CD8-positive, alpha-beta memory T cell (primary cell): ENCODE measurements at regions not wholly inside any gene's neighbourhood (a gene's known extent, or its start where the extent isn't known, plus 50 kb on each side); places are given as distances from the start of the nearest gene placed in this dataset.
A peak's percentile ranks its signal among the peaks of the same experiment; 100 is the strongest.

Experiments
- CTCF ChIA-PET: fragments of 350-600 bp; sonication (Branson Sonifier 250); formaldehyde crosslinking; loops from one replicate; lab custom pipeline; 2021; ENCODE audit warnings: antibody characterized with exemption; lab: Charles Lee
- POLR2A ChIA-PET: fragments of 350-600 bp; sonication (Branson Sonifier 250); formaldehyde crosslinking; loops from one replicate; lab custom pipeline; 2021; ENCODE audit warnings: antibody characterized with exemption; lab: Charles Lee
- DNase-seq, 5 donors: peaks; one replicate each; pipeline versions ENCODE4 v3.0.0 to v3.0.0-alpha.2; 2020 to 2022; ENCODE audit warnings: mixed read lengths in 1 of 5
- H3K27ac ChIP-seq: one replicate; pipeline ENCODE4 v1.7.0; 2013; ENCODE audit warnings: low read depth, mild to moderate bottlenecking, low read length, moderate library complexity
- H3K27me3 ChIP-seq: 2 replicates; pipeline ENCODE4 v1.7.0; 2013; ENCODE audit warnings: low read length, mild to moderate bottlenecking; ENCODE audit not compliant: insufficient read depth, poor library complexity, severe bottlenecking
- H3K36me3 ChIP-seq: 2 replicates; pipeline ENCODE4 v1.7.0; 2013; ENCODE audit warnings: mild to moderate bottlenecking, low read length, moderate library complexity; ENCODE audit not compliant: insufficient read depth
- H3K4me1 ChIP-seq: 2 replicates; pipeline ENCODE4 v1.7.0; 2013; ENCODE audit warnings: mild to moderate bottlenecking, low read length, moderate library complexity; ENCODE audit not compliant: insufficient read depth
- H3K4me3 ChIP-seq: 2 replicates; pipeline ENCODE4 v1.7.0; 2013; ENCODE audit warnings: mild to moderate bottlenecking, low read length
- H3K9me3 ChIP-seq: 2 replicates; pipeline ENCODE4 v1.7.0; 2013; ENCODE audit warnings: mild to moderate bottlenecking, low read length
- H3K27ac Mint-ChIP-seq, 8 donors: one replicate each; pipeline ENCODE4 v1.8.0; 2020 to 2021; ENCODE audit warnings: mixed read lengths in 8 of 8, mild to moderate bottlenecking in 6 of 8, inconsistent platforms in 3 of 8, moderate library complexity in 3 of 8
- H3K27me3 Mint-ChIP-seq, 2 donors: one replicate each; pipeline ENCODE4 v1.8.0; 2020 to 2021; ENCODE audit warnings: mixed read lengths in 2 of 2, mild to moderate bottlenecking in 1 of 2, moderate library complexity in 1 of 2
- H3K36me3 Mint-ChIP-seq, 3 donors: one replicate each; pipeline ENCODE4 v1.8.0; 2020 to 2021; ENCODE audit warnings: mixed read lengths in 3 of 3, inconsistent platforms in 1 of 3, mild to moderate bottlenecking in 1 of 3
- H3K4me1 Mint-ChIP-seq, 3 donors: one replicate each; pipeline ENCODE4 v1.8.0; 2020 to 2021; ENCODE audit warnings: mixed read lengths in 3 of 3, inconsistent platforms in 1 of 3, mild to moderate bottlenecking in 1 of 3
- H3K4me3 Mint-ChIP-seq, 7 donors: one replicate each; pipeline ENCODE4 v1.8.0; 2020 to 2021; ENCODE audit warnings: mixed read lengths in 7 of 7, mild to moderate bottlenecking in 6 of 7, moderate library complexity in 4 of 7, inconsistent platforms in 2 of 7
- H3K9me3 Mint-ChIP-seq, 5 donors: one replicate each; pipeline ENCODE4 v1.8.0; 2020 to 2022; ENCODE audit warnings: mixed read lengths in 5 of 5, mild to moderate bottlenecking in 3 of 5, moderate library complexity in 2 of 5, inconsistent platforms in 1 of 5

DNA sequence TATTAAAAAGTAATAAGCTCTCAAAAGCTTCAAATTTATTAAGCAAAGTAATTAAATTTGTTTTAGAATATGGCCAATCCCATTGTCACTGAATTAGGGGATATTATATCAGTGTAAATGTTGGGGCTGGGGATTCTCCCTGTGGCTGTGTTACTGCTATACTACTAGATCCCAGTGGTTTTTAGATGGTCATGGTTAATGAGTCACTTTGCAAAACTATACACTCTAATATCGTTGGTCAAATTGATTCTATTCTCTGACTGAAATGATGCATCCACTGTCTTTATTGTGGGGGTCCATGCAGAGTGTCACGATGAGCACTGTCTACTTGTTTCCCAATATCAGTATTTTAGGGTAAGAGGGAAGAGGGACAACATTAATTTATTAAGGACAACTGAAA lies 336.9 kb upstream of the PREP start:
- H3K4me1 ChIP-seq, result no peaks in the 10 kb centered on the region
- Mint-ChIP-seq H3K27me3 (peaks cover 0 to 2% of the 10 kb centered on the region in 2 donors), H3K36me3 (no peaks in the 10 kb centered on the region), H3K9me3 (no peaks in the 10 kb centered on the region), H3K27ac (no peak overlapping the region), H3K4me3 (no peak overlapping the region), H3K4me1 (peaks cover 10 to 30% (median 18%) of the 10 kb centered on the region in 3 donors)
- no peak overlapping the region for H3K27ac ChIP-seq
- CTCF ChIA-PET, result no interaction called here
- H3K36me3 ChIP-seq, result no peaks in the 10 kb centered on the region
- H3K9me3 ChIP-seq, result no peaks in the 10 kb centered on the region
- no peaks in the 10 kb centered on the region for H3K27me3 ChIP-seq
- POLR2A ChIA-PET, result no interaction called here
- no peak for DNase-seq
- no peak overlapping the region for H3K4me3 ChIP-seq

DNA sequence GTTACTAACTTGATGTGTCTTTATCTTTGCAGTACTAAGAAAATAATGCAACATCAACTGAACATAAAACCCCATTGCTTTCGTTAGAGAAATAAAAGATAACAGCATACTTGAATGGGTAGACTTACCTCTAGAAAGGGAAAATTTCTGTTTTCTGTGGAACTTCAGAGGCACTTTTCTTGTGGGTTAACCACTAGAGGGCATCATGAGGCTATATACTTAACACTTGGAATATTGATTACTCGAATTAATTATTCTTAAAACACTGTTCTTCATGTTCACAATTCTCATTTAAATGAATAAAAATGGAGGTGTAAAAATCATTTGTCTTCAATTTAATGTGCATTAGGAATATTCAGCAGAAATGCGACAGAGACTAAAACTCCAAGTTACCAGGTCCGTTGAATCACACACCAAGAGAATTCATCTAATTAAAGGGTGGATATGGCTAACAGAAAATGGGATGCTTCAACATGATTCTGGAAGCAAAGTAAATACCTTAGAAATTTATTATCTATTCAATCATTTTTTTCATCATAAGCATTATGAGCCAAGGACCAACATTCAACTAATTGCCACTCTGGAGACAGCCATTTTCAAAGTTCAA lies 330.8 kb upstream of the PREP start:
- H3K9me3 ChIP-seq, result no peaks in the 10 kb centered on the region
- no peaks in the 10 kb centered on the region for H3K36me3 ChIP-seq
- CTCF ChIA-PET, result interaction anchor here (0.6 kb wide), 1 partner anchor 716 kb away, joined by 3 read pairs; no protein-coding TSS in a partner anchor
- no peaks in the 10 kb centered on the region for H3K4me1 ChIP-seq
- DNase-seq, result peak in 2 of 5 donors; percentile 11 to 15
- H3K9me3 Mint-ChIP-seq, result no peaks in the 10 kb centered on the region
- POLR2A ChIA-PET, result no interaction called here
- no peaks in the 10 kb centered on the region for H3K36me3 Mint-ChIP-seq
- H3K4me3 Mint-ChIP-seq, result no peak overlapping the region
- H3K27me3 Mint-ChIP-seq, result no peaks in the 10 kb centered on the region
- H3K27ac Mint-ChIP-seq, result no peak overlapping the region
- peaks cover 10 to 26% (median 22%) of the 10 kb centered on the region in 3 donors for H3K4me1 Mint-ChIP-seq
- H3K27ac ChIP-seq, result no peak overlapping the region
- no peaks in the 10 kb centered on the region for H3K27me3 ChIP-seq
- H3K4me3 ChIP-seq, result no peak overlapping the region

DNA sequence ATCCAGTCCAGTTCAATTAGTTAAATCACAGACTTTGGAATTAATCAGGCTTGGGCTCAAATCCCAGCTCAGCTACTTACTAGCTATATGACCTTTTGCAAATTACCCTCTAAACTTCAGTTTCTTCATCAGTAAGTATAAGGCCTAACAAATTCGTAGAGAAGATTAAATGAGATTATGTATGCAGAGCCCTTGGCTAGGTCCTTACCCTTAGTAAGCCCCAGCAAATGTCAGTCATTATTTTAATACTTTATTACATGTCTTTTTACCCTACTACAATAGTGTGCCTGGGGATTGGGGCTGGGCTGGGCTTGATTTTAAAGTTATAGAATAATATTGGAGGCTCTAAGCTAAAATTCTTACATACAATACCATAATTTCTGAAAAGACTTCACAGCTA lies 326.1 kb upstream of the PREP start:
- H3K27me3 ChIP-seq, result no peaks in the 10 kb centered on the region
- ChIA-PET CTCF (interaction anchor here (0.6 kb wide), 1 partner anchor 298 kb away, joined by 3 read pairs; no protein-coding TSS in a partner anchor), POLR2A (no interaction called here)
- no peaks in the 10 kb centered on the region for H3K9me3 ChIP-seq
- no peak overlapping the region for H3K4me3 ChIP-seq
- Mint-ChIP-seq H3K4me1 (peaks cover 0 to 5% (median 3%) of the 10 kb centered on the region in 3 donors), H3K27ac (no peak overlapping the region), H3K27me3 (no peaks in the 10 kb centered on the region), H3K9me3 (peaks cover 0 to 4% (median 0%) of the 10 kb centered on the region in 5 donors), H3K36me3 (no peaks in the 10 kb centered on the region), H3K4me3 (no peak overlapping the region)
- no peak overlapping the region for H3K27ac ChIP-seq
- DNase-seq, result no peak
- H3K36me3 ChIP-seq, result no peaks in the 10 kb centered on the region
- H3K4me1 ChIP-seq, result no peaks in the 10 kb centered on the region

DNA sequence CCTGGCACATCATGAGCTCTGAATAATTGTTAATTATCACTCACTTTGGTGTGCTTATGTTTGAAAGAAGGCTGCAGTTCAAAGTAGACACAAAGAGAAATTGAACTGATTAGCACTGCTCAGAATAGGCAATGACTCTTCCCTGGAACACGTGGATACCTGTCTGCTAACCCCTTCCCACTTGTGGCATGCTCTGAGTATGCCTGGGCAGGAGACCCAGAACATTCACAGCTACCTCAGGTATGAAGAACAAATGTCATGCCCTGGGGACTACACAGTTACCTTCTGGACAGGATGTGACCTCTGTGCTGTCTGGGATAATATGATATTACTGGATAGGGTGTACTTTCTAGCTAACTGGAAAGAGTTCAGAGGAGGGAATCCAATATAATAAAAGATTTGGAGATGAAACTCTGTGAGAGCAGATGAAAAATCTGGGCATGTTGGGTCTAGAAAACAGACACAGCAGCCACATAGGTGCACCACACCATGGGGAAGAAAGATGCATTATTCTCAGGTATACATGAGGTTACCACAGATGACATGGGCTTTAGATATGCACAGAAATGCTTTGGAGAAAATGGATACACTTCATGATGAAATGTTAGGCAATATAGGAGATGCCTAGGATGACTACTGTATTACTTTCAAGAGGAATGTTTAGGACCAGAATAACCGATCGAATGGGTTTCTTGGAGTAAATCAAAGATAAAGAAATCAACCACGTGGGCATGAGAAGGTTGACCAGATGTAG lies 324.2 kb upstream of the PREP start:
- Mint-ChIP-seq H3K27me3 (no peaks in the 10 kb centered on the region), H3K36me3 (no peaks in the 10 kb centered on the region), H3K27ac (peak overlapping the region in 1 of 8 donors; percentile 63), H3K4me3 (no peak overlapping the region), H3K9me3 (peaks cover 0 to 4% (median 0%) of the 10 kb centered on the region in 5 donors), H3K4me1 (no peaks in the 10 kb centered on the region)
- H3K27me3 ChIP-seq, result no peaks in the 10 kb centered on the region
- no peak overlapping the region for H3K4me3 ChIP-seq
- H3K27ac ChIP-seq, result no peak overlapping the region
- H3K9me3 ChIP-seq, result no peaks in the 10 kb centered on the region
- H3K4me1 ChIP-seq, result no peaks in the 10 kb centered on the region
- POLR2A ChIA-PET, result no interaction called here
- no peak for DNase-seq
- CTCF ChIA-PET, result no interaction called here
- H3K36me3 ChIP-seq, result no peaks in the 10 kb centered on the region

DNA sequence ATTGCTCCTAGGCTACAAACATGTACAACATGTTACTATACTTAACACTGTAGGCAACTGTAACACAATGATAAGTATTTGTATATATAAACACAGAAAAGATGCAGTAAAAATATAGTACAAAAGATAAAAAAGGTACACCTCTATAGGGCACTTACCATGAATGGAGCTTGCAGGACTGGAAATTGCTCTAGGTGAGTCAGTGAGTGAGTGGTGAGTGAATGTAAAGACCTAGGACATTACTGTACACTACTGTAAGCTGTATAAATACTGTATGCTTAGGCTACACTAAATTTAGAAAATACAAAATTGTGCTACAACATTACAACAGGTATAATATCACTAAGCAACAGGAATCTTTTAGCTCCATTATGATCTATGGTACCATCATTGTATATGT lies 312.0 kb upstream of the PREP start:
- ChIA-PET CTCF (no interaction called here), POLR2A (no interaction called here)
- Histone ChIP-seq H3K27me3 (no peaks in the 10 kb centered on the region), H3K4me1 (no peaks in the 10 kb centered on the region), H3K27ac (no peak overlapping the region), H3K9me3 (no peaks in the 10 kb centered on the region), H3K4me3 (no peak overlapping the region), H3K36me3 (no peaks in the 10 kb centered on the region)
- Mint-ChIP-seq H3K9me3 (peaks cover 14 to 19% (median 16%) of the 10 kb centered on the region in 5 donors), H3K27me3 (peaks cover 0 to 4% of the 10 kb centered on the region in 2 donors), H3K27ac (no peak overlapping the region), H3K36me3 (peaks cover 1 to 29% (median 5%) of the 10 kb centered on the region in 3 donors), H3K4me3 (no peak overlapping the region), H3K4me1 (peaks cover 0 to 4% (median 3%) of the 10 kb centered on the region in 3 donors)
- no peak for DNase-seq

DNA sequence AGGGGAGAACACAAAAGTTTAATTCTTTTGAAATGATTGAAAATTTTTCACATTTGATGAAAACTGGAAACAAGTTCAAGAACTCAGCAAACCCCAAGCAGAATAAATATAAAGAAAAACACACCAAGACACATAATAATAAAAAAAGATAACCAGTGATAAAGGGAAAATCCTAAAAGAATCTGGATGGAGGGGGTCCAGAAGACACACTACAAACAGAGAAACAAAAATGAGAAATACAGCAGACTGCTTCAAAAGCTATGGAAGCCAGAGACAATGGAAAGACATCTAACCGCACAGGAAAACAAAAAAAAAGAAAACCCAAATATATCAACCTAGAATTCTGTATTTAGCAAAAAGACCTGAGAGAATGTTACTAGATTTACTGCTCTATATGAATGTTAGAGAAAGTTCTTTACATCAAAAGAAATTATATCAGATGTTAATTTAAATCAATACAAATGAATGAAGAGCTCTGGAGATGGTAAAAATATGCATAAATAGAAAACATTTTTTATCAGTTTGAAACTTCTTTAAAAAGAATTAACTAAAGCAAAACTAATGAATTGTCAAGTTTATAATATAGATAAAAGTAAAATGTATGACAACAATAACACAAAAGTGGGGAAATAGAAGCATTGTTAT lies 310.7 kb upstream of the PREP start:
- ChIA-PET CTCF (no interaction called here), POLR2A (no interaction called here)
- Histone ChIP-seq H3K36me3 (no peaks in the 10 kb centered on the region), H3K27ac (no peak overlapping the region), H3K9me3 (no peaks in the 10 kb centered on the region), H3K4me1 (no peaks in the 10 kb centered on the region), H3K4me3 (no peak overlapping the region), H3K27me3 (no peaks in the 10 kb centered on the region)
- Mint-ChIP-seq H3K9me3 (peaks cover 14 to 19% (median 16%) of the 10 kb centered on the region in 5 donors), H3K4me3 (no peak overlapping the region), H3K27ac (no peak overlapping the region), H3K27me3 (peaks cover 0 to 4% of the 10 kb centered on the region in 2 donors), H3K36me3 (peaks cover 1 to 29% (median 5%) of the 10 kb centered on the region in 3 donors), H3K4me1 (peaks cover 0 to 4% (median 3%) of the 10 kb centered on the region in 3 donors)
- no peak for DNase-seq

DNA sequence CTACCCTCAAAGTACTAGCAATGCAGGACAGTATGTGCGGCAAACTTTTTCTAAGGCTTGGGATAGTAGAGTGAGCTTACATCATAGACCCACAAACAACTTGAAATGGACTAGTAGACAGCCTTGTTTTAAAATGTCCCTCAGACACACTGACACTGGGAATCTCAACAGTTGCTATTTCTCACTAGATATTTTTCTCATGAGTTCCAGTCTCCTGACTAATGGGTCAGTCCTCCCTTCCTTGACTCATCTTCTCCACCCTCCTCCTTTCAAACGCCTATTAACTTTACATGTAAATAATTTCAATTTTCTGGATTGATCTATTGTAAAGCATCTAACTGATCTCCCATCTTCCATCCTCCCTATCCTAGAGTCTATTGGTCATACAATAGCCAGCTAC lies 308.3 kb upstream of the PREP start:
- Mint-ChIP-seq H3K36me3 (peaks cover 1 to 29% (median 5%) of the 10 kb centered on the region in 3 donors), H3K27me3 (peaks cover 0 to 4% of the 10 kb centered on the region in 2 donors), H3K4me3 (no peak overlapping the region), H3K27ac (peak overlapping the region in 1 of 8 donors; percentile 52), H3K9me3 (peaks cover 14 to 19% (median 16%) of the 10 kb centered on the region in 5 donors), H3K4me1 (peaks cover 0 to 4% (median 3%) of the 10 kb centered on the region in 3 donors)
- Histone ChIP-seq H3K9me3 (no peaks in the 10 kb centered on the region), H3K4me1 (no peaks in the 10 kb centered on the region), H3K27me3 (no peaks in the 10 kb centered on the region), H3K36me3 (no peaks in the 10 kb centered on the region), H3K4me3 (no peak overlapping the region), H3K27ac (no peak overlapping the region)
- ChIA-PET POLR2A (interaction anchor here (0.6 kb wide), 1 partner anchor 61 kb away, joined by 5 read pairs; no protein-coding TSS in a partner anchor), CTCF (no interaction called here)
- DNase-seq, result no peak

DNA sequence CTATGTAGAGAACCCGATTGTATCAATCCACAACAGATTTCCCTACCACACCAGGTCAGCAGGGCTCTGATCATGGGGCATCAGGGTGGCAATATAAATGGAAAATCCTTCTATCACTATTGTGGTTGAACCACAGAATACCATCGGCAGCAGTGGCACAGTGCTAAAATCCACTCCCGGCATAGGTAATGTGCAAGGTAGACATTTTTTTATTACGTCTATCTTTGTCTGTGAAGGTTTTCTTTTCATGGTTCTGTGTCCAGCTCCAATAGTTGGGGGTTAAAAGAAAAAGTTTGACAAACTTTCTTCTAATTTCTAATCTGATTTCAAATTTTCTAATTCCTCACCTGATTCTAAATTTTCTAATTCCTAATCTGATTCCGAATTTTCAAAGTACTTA lies 302.7 kb upstream of the PREP start:
- peaks cover 0 to 11% (median 3%) of the 10 kb centered on the region in 3 donors for H3K36me3 Mint-ChIP-seq
- Histone ChIP-seq H3K9me3 (no peaks in the 10 kb centered on the region), H3K36me3 (no peaks in the 10 kb centered on the region), H3K4me1 (no peaks in the 10 kb centered on the region), H3K27me3 (no peaks in the 10 kb centered on the region), H3K27ac (no peak overlapping the region), H3K4me3 (no peak overlapping the region)
- POLR2A ChIA-PET, result no interaction called here
- H3K27ac Mint-ChIP-seq, result no peak overlapping the region
- no peak for DNase-seq
- H3K4me1 Mint-ChIP-seq, result no peaks in the 10 kb centered on the region
- CTCF ChIA-PET, result no interaction called here
- H3K27me3 Mint-ChIP-seq, result no peaks in the 10 kb centered on the region
- H3K9me3 Mint-ChIP-seq, result no peaks in the 10 kb centered on the region
- no peak overlapping the region for H3K4me3 Mint-ChIP-seq
